ENCODE measurements at regions not wholly inside any gene's neighbourhood (a gene's known extent, or its start where the extent isn't known, plus 50 kb on each side); places are given as distances from the start of the nearest gene placed in this dataset.
"Not testable (repeated sequence)": the region's sequence is repeated elsewhere in the genome, so short reads cannot be mapped to it uniquely, and the experiment has no call there.

- no peak for DNase-seq
Measured at GRCh38 chr2:21353879-21354679, 230.3 kb downstream of the TDRD15 start.

- DNase-seq = no peak
Measured at GRCh38 chr2:21356086-21356856, 232.5 kb downstream of the TDRD15 start.

- no peak for DNase-seq
Measured at GRCh38 chr2:21356857-21357255, 233.1 kb downstream of the TDRD15 start.

GRCh38 chr2:21358976-21359375 lies 235.2 kb downstream of the TDRD15 start:
- DNase-seq = no peak

- DNase-seq = no peak
Measured at GRCh38 chr2:21361384-21361783, 237.6 kb downstream of the TDRD15 start.

- no peak for DNase-seq
Measured at GRCh38 chr2:21361957-21362486, 238.3 kb downstream of the TDRD15 start.

GRCh38 chr2:21363364-21363763 lies 239.6 kb downstream of the TDRD15 start:
- DNase-seq = no peak

GRCh38 chr2:21367421-21367820 lies 243.7 kb downstream of the TDRD15 start:
- DNase-seq = no peak

- no peak for DNase-seq
Measured at GRCh38 chr2:21369787-21370186, 246.0 kb downstream of the TDRD15 start.

GRCh38 chr2:21371499-21372003 lies 247.8 kb downstream of the TDRD15 start:
- no peak for DNase-seq

GRCh38 chr2:21372654-21373053 lies 248.9 kb downstream of the TDRD15 start:
- no peak for DNase-seq

- no peak for DNase-seq
Measured at GRCh38 chr2:21376864-21377263, 253.1 kb downstream of the TDRD15 start.

GRCh38 chr2:21379140-21379539 lies 255.4 kb downstream of the TDRD15 start:
- DNase-seq = no peak

GRCh38 chr2:21379668-21380067 lies 255.9 kb downstream of the TDRD15 start:
- DNase-seq = not testable (repeated sequence)

- DNase-seq = no peak
Measured at GRCh38 chr2:21381421-21381820, 257.7 kb downstream of the TDRD15 start.

GRCh38 chr2:21382701-21383520 lies 259.1 kb downstream of the TDRD15 start:
- no peak for DNase-seq

- DNase-seq = no peak
Measured at GRCh38 chr2:21386666-21387065, 262.9 kb downstream of the TDRD15 start.

GRCh38 chr2:21392649-21393048 lies 268.9 kb downstream of the TDRD15 start:
- no peak for DNase-seq

- no peak for DNase-seq
Measured at GRCh38 chr2:21393173-21393572, 269.4 kb downstream of the TDRD15 start.

- DNase-seq = no peak
Measured at GRCh38 chr2:21395366-21395765, 271.6 kb downstream of the TDRD15 start.

GRCh38 chr2:21396252-21396651 lies 272.5 kb downstream of the TDRD15 start:
- no peak for DNase-seq

- DNase-seq = no peak
Measured at GRCh38 chr2:21401022-21401698, 277.4 kb downstream of the TDRD15 start.
